CD4-positive, alpha-beta T cell treated with Interleukin-10 for 1 hour (primary cell): ENCODE measurements at regions not wholly inside any gene's neighbourhood (a gene's known extent, or its start where the extent isn't known, plus 50 kb on each side); places are given as distances from the start of the nearest gene placed in this dataset.

ENCODE experiments used
- DNase-seq: peaks from one replicate; pipeline ENCODE4 v3.0.0-alpha.2; 2020

DNA sequence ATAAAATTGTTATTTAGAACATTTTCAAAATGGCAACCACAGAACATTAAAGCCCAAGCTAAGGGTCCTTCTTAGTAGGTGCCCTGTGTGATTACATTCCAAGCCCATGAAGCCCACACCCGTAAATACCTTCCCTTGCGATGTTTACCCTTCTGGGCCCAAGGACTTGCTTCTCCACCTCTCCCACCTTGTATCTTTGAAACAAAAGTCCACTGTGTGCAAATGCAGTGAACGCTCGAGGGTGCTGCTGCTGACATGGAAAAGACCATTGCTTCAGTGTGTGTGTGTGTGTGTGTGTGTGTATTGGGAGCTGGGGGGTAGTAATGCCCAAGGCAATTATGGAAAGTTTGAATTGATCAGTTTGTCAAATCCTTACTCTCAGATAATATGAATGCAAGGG, 298.1 kb downstream of the TGFB2 start:
- no peak for DNase-seq

DNA sequence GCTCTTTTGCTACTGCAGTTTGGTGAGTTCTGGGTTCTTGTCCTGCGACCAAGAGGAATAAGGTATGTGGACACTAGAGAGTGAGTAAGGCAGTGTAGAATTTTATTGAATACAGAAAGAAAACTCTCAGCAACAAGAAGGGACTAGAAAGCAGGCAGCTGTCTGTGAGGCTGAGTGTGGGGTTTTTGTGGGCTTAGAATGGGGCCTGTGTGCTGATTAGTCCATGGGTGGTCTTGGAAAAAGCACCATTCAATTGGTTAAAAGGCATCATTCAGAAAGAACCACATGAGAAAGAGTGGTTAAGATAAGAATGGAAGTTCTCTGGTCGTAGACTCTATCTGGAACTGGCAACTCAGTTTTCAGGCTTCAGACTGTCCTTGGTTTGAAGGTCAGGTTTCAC, 298.8 kb downstream of the TGFB2 start:
- no peak for DNase-seq

DNA sequence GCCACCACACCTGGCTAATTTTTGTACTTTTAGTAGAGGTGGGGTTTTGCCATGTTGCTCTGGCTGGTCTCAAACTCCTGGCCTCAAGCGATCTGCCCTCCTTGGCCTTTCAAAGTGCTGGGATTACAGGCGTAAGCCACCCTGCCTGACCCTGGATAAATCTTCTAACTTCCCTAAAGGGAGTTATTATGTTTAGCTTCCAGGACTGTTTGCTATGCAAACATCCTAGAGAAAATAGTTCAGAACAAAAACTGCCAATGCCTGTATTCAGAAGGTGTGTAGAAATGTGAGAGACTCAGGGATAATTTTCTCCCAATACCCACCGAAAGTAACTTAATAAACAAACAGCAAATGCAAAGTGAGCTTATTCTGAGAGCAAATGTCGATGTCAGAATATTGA, 301.2 kb downstream of the TGFB2 start:
- no peak for DNase-seq

DNA sequence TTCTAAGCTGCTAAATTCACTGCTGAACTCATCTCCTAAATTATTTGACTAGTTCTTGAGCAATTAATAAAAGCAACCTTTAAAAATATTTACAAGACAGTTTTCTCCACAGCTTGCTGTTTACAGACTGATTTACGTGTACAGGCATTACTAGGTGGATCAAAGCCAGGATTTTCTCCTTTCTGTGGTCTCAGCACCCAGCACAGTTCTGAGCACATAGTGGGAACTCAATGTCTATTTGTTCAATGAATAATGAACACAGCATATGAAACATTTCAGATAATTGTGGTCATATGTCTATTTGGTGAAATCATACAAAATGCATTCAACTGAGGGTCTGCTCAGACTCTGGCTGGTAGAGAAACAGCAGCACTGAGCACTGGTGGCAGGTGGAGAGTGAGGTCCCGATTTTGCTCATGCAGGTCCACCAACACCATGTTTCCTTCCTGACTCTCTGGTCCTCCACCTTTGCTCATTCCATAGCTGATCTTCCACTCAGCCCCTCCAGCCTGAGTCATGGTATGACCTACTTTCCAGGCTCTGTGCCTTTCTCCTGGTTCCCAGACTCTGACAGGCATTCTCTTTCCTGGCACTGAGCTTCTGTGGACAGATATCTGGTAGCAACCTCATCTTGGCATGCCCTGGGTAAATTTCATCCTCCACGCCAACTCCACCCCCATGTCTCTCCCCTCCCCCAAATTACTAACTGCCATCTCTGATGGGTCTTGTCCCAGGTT, 311.3 kb downstream of the TGFB2 start:
- no peak for DNase-seq

DNA sequence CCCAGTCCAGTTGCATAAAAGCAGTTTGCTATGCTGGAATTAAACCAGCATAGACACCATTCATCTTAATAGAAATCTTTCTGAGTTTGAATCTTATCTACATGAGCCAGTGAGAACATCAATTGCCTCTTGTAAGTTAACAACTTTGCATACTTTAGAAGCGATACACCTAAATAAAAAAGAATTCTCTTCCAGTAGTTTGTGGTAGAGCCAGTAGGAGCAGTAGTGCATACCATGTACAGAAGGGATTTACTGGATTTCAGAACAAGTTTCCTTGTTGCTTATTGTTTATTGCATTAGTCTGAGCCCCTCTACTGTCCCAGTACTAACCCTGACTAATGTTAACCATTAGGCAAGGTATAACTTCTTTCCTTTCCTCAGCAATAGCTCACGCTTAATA, 313.1 kb downstream of the TGFB2 start:
- no peak for DNase-seq

DNA sequence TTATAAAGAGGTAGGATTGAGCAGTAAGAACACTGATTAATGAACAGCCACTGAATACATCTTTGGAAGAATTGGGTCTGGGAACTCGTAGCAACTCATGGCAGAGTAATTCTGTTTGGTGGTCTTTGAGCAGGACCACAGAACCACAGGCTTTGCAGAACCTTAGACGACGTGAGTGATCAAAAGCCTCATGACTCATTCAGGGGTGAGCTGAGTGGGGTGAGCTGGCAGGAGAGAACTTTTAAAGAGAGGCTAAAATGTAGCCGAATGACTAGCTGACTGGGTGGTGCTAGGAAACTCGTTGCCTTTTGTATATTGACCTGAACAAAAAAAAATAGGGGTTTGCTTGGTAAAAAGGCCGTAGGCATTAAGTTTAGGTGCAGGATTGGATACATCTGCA, 313.8 kb downstream of the TGFB2 start:
- no peak for DNase-seq

DNA sequence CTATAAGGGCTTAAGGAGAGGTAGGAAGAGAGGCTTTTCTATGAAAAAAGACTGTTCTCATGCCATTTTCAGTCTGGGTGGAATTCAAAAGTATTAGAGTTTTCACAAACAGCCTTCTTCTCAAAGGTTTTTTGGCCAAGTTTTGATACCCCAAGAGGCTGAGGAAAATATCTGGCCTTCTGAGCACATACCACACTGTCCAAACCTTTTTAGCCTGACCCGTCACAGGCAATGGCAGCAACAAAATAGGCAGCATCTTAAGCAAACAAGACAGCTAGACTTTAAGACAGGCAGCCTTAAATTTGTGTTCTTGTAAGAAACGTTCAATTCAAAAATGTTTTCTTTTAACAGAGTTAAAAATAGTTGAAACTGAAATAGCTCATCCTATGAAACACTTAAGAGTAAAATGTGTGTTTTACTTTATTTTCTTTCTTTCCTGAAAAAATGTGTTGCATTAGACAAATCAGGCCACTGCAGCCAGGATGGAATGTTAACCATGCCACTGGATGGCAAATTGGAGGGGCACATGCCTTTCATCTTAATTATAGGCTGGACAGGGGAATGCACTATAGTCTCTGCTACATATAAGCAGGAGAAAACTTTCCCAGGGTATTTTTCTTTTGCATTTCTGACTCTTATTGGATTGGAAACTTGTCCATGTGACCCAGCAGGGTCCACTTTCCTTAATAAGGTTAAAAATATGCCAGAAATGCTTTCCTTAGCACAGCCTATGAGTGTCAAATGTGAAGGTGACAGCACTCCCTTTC, 315.0 kb downstream of the TGFB2 start:
- DNase-seq, result no peak

DNA sequence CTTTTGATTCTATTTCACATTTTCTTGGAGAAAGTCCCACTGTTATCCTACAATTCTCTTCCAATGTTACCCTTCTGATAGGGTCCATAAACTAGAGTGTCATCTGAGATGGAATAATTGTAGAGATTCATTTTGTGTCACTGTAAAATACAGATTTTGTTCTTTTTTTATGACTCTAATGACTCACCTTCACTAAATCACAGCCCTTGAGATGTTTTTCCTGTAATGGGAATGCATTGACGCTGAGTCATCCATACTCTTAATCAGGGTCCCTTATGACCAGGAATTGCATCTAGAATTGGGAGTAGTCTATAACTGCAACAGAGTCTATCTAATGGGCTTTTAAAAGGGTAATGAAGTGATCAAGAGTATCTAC, 315.5 kb downstream of the TGFB2 start:
- DNase-seq, result no peak

DNA sequence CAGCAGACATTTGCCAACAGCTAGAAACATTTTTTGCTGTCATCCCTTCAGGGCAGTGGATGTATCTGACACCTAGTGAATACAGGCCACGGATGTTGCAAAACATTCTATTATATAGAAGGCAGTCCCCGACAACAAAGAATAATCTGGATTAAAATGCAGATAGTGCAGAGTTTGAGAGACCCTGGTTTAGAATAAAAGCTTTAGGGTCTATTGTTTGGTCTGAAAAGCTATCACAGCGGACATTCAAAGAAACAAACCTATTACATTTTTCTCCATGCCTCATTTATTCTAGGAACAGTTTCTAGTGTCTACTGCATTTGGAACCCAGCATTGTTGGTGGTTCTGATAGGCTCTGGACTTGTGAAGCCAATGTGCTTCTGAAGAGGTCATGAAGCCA, 316.3 kb downstream of the TGFB2 start:
- DNase-seq, result no peak

DNA sequence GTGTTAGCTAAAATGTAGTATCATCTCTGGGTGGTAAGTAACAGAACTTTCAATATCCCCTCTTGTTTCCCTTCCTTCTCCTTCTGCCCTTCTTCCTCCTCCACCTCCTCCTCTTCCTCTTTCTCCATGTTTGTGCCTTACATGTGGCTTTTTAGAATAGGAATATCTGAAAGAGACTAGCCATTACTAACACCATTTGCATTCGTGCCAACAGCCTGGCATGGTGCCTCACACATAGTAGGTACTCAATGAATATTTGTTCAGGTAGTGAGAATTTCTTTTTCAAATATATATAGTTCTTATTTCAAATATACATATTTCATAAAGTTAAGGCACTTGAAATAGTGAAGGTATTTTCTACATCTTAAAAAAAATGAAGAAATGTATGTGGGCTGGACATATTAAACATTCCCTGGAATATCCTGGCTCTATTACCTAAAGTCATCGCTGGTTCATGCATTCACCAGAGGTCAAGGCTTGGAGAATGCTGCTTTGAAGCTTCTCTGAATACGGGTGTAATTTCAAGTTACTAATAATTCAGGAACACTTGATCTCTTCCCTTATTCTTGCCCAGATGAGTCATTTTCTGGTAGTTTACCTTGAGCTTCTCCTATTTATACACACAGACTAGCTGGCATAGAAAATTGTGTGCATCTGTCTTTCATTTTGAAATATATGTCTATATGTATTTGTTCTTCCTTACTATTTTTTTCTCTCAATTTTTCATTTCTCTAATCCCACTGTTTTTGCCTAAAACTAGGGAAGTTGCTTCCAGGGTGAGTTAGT, 319.4 kb downstream of the TGFB2 start:
- DNase-seq, result no peak

DNA sequence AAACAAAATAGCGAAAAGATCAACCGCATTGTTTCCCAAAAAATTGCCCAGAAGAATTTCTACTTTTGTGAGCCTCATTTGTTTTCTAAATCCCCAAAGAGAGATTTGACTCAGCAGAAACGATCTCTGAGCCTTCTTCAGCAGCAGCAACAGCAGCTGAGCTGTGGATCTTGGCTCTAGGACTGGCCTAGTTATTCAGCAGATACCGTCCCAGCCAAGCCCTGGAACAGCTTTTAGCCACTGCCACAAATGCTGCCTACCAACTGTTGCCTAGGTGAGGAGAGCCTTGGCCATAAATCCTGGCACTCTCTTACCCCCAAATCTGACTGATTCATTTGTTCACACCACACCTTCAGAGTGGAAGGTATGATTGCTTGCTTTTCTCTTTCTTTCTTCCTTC, 320.1 kb downstream of the TGFB2 start:
- no peak for DNase-seq

DNA sequence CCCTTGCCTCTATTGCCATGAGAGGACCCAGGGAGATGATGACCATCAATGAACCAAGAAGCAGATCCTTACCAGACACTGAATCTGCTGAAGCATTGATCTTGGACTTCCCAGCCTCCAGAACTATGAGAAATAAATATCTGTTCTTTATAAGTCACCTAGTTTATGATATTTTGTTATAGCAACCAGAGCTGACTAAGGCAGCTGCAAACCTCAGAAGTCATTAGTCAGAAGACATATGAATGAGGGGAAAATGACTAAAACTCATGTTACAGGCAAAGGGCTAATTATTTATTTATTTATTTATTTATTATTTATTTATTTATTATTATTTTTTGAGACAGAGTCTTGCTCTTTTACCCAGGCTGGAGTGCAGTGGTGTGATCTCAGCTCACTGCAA, 321.1 kb downstream of the TGFB2 start:
- DNase-seq, result no peak

DNA sequence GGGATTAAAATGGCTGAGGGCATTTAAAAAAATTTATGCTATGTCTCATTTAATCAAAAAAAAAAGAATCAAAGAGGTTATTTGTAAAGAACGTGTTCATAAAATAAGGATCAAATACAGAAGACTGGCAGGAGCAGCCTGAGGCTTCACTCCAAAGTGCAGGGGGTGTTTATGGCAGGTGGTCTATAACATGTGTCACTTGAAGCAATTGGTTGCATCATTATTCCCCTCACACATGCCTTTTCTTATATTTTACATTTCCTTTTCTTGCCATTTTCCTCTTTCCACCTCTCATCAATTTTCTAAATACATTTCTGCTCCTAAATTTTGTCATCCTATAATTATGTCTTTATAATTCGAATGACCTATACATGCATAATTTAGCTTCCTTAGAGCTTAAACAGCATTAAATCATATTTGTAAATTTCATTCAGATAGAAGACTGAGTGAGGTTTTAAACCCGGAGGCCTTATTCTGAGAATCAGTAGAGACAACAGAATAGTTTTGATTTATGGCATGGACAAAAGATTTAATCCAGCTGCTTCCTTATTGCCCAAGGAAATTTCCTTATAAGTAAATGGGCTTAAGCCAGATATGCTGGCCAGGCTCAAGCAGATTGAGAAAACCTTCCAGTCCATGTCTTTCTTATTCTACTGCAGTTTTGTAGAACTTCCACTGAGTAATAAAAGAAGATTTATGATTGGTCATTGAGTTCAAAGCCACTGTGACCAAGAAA, 322.8 kb downstream of the TGFB2 start:
- no peak for DNase-seq

DNA sequence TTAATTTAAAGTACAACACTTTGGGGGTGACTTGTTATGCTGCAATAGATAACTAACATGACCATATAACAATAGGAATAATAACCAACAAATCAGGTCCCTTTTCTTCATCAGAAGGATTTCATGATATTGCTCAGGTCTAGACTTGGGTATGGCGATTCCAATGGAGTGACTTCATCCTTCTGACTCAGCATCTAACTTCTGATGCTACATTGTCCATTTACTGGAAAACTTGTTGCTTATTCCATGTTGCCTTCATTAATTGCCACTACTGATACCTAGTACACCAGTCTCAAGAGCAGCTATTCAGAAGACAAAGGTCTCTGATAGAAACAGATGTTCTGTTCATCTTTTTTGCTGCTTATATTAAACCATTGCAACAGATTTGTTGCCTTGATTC, 324.3 kb downstream of the TGFB2 start:
- no peak for DNase-seq

DNA sequence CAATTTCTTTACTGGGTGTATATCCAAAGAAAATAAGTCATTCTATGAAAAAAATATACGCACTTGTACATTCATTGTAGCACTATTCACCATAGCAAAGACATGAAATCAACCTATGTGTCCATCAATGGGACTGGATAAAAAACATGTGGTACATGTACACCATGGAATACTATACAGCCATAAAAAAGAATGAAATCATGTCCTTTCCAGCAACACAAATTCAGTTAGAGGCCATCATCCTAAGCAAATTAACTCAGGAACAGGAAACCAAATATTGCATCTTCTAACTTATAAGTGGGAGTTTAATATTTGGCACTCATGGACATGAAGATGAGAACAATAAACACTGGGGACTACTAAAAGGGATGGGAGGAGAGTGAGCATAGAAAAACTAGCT, 325.7 kb downstream of the TGFB2 start:
- DNase-seq, result no peak

DNA sequence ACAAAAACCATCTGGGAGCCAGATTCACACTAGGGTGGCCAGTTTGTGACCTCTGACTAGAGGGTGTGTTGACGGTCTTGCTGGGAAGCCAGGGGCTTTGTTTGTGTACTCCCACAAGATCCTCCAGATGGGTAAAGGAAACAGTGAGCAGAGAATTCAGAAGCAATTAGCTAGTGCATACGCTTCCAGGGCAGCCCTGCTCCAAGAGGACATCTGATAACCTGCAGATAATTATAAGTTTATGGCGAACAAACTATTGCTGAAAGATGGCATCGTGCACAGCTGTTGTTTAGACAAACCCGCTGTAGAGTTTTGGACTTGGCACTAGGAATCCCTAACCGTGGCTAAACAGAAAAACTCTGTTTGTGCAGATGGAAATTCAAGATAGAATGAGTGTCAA, 326.4 kb downstream of the TGFB2 start:
- no peak for DNase-seq

DNA sequence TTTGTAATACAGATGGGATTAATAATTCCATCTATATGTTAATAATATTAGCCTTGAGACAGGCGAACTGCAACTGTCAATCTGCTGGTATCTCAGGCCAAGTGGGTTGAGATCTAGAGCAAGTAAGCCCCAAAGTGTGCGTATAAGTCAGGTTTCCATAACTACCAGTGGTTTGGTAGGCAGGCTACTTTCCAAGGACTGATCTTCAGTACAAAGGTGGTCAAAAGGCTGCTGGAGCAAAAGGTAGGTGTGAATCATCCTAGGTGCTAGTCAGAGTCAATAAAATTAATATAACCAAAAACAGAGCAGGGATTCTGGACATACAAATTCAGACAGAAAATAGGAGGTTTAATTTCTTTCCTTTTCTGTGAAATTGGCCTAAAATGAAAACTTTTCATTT, 328.0 kb downstream of the TGFB2 start:
- DNase-seq, result no peak

DNA sequence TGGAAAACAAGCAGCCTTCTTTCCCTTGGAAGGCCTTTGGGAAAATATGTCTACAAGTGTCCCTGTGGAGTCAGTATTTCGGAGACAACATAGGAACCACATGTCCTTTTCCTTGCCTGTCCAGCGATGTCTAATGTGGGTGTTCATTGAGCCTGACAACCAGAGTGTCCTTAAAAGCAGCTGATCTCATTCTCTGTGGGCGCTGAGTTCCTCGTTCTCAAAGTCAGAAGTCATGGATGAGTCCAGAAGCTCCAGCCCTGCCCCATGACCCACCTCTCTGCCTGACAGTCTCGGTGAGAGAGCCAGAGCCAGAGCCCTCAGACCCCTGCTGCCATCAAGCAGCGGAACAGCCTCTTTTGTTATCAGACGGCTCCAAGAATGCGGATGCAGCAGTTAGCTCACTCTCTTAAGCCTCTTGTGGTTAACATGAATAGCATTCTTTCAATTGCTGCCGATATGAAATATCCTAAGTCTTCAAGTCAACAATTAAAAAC, 329.2 kb downstream of the TGFB2 start:
- DNase-seq, result no peak

DNA sequence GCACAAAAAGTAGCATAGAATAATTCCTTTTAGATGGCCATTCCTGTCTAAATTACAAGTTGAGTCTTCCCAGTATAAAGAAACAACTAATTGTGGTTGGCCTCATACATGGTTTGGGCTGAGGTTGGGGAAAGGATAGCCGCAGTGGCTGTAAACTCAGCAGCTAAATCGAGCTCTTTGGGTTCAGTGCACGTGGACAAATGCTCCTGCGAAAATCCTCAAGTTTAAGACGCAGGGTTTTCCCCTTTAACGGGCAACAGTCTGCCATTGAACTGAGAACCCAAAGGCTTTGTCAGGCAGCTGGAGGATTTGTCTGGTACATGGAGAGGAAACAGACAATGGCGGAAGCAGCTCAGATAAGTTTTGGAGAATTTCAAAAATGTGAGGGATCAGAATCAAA, 331.9 kb downstream of the TGFB2 start:
- no peak for DNase-seq

DNA sequence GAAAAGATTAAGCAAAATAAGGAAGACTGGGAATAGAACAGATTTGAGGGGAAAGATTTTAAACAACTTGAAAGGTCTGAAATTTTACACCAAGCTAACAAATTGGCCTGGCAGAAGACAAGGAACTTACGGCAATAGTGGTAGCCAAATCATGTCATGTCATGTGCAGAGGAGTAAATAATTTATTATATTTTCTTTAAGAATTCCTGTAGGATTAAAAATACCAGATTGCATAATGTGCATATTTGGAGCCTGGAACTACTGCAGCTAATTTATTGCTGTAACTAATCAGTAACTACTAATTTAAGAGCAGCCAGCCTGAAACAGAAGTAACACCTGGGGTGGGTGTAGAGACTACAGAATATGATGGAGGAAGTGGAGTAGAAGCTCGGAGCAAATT, 334.3 kb downstream of the TGFB2 start:
- no peak for DNase-seq

DNA sequence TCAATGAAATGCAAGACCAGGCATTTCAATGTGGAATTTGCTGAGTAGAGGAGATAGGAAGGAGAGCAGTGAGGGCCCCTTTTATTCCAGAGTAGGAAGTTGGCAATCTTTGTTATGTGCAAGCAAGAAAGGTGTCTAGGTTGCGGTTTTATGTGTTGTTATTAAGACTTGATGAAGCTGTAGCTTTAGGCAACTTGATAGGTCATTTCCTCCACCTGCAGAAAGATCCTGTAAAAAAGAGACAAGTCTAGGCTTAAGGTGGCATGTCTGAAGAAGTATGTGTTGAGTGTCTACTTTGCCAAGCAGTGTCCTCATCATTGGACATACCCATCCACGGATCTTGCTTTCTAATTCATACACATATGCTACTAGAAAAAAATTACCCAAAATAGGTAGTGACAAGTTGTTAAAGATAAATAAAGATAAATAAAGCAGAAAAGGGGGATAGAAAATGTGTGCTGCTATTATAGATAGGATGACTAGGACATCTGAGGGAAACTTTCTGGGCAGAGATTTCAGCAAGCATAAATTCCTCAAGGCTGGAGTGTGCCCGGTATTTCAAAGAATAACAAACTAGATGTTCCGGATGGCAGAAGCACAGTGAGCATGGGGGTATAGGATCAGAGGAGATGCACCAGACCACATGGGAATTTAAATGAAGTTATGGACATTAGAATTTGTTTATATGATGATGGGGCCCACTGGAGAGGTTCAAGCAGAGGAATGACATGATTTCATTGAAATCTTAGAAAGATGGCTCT, 335.0 kb downstream of the TGFB2 start:
- DNase-seq, result no peak

DNA sequence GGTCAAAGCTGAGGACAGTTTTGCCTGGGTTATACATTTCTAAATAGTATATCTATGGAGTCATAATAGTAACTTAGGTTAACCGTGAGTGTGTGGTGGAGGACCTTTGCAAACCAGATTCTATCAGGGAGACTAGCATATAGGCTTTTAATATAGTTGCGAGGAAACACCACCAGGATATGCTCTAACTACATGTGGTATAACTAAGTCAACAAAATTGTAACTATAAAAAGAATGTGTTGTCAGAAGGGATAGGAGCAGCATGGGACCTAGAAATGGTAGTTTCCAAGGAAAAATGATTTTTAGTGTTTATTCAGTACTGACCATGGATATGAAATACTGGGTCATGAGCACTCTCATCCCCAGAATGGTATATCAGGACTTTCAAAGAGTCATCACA, 338.1 kb downstream of the TGFB2 start:
- no peak for DNase-seq
